HG02870 (cell line): ENCODE measurements at regions not wholly inside any gene's neighbourhood (a gene's known extent, or its start where the extent isn't known, plus 50 kb on each side); places are given as distances from the start of the nearest gene placed in this dataset.

Experiments
- ATAC-seq: cut with Tn5 transposase; IDR thresholded peaks from one replicate; pipeline ENCODE4 v1.9.1; 2021; ENCODE audit warnings: mild to moderate bottlenecking, moderate library complexity; ENCODE audit not compliant: unreplicated experiment

DNA sequence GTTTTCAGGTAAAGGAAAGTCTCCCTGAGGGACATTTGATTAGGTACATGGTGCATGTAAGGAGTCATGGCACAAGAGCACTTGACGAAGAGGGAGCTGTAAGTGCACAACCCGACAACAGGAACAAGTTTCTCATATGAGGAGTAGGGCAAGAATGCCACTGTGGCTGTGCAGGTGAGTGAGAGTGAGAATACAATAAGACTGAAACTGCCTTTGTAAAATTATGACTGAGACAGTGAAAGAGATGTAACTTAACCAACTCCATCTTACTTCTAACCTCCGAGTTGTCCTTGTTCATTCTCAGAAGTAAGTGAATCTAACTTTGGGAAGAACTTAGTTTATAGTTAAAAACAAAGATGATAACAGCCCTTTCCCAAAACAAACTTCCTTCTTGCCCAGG, 1025.8 kb upstream of the CNTNAP5 start:
- ATAC-seq, result peak; percentile 45

GRCh38 chr2:122999821-123000220, 1025.3 kb upstream of the CNTNAP5 start:
- ATAC-seq, result no peak

DNA sequence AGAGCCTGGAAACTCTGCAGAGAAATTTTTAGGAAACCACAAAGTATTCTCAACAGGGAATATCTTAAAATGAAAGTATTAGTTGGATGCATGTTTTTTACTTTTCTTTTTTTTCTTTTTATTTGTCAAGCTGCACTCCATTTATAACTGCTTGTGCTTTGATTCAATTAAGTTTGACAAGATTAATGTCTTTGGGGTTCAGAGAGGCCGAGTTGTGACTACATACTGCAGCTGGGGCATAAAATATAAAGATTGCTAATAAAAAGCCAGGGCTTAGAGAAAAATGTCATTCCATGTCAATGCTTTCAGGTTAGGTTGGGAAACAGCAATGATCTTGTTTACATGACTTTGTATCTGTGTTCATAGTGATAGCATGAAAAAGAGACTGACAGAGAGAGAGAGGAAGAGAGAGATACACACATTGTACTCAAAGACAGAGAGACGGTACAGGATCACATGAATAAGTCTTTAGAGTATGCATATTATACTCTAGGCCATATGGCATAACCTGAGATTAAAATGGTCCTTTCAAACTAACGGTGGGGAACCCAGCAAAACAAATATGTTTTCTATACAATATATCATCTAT, 1022.3 kb upstream of the CNTNAP5 start:
- ATAC-seq, result no peak

DNA sequence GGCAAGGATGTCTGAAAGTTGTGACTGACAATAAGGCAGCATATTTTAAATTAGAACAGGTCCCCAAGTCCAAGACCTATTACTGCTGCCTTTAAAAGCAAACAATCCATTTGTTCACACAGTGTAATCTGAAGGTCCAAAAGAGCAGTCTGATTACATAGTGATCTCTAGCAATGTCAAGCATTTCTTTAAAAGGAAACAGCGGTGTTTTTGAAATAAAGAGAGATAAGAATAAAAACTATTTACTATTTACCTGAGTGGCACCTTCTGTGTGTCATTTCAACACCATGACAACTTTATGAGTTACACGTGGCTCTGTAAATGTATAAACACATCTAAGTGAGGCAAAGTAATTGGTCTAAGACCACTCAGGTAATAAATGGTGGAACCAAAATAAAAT, 1009.9 kb upstream of the CNTNAP5 start:
- ATAC-seq, result no peak

GRCh38 chr2:123035541-123035940, 989.5 kb upstream of the CNTNAP5 start:
- ATAC-seq, result no peak

- ATAC-seq, result no peak
These were observed 988.8 kb upstream of the CNTNAP5 start for GRCh38 chr2:123036300-123036699.

DNA sequence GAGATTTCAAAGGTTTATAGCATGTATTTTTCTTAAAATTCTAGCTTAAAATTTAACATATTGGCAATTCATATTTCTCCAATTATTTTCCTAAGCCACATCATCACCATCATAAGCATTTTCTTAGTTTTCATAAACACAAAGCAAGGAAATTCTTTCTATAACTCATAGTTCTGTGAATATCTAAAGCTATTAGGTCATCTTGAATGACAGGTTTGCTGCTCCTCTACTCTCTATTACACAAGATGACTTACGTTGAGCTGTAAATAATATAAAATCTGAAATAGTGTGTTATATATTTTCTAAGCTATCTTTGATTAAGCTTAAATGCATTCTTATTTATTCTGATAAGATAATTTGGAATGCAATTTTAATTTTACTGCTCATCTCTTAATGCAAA, 984.6 kb upstream of the CNTNAP5 start:
- ATAC-seq, result no peak

DNA sequence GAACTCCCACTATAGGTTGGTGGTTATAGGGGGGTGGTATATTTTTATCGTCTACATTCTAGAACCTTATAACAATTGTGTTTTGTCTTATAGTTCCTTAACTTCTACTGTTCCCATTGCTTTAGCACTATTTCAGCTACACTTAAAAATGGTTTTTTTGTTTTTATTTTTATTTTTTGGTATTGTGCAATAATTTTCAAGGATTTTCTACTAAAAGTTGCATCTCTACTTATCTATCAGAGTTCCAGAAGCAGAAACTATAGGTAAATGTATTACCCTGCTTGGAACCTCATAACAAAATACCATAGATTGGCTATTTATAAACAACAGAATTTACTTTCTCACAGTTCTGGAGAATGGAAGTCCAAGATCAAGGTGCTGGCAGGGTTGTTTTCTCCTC, 981.6 kb upstream of the CNTNAP5 start:
- no peak for ATAC-seq

DNA sequence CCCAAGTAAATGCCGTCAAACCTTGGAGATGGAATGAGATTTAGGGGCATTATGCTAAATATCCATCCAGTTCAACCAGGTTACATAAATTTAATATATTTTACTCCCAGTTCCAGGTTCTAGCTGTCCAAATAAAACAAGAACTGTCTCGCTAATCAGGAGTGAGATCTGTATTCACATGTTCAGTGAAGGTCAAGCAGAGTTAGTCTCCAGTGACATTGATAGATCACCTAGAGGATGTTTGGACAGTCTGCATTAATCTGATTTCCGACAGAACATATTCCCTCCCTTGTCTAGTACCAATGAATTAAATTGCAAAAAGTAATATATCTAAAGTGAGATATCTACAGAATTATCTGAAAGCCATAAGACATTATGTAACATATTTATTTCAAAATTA, 979.4 kb upstream of the CNTNAP5 start:
- ATAC-seq, result no peak

DNA sequence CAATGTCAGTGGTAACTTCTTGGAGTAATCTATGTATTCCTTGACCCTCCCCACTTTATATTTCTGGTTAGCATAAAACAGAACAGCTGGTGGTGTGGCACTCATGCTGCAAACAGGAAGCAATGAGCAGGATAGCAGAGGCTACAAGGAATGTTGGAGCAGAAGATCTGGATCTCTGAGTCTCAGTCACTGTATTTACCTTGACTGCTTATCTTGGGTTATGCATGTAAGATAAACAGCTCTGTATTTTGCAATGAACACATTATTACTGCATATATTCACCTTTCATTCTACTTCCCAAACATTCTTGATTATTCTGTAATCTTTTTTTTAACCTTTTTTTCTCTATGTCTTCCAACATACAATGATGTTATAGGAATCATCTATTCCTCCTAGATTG, 977.9 kb upstream of the CNTNAP5 start:
- ATAC-seq, result no peak

GRCh38 chr2:123051136-123051535, 974.0 kb upstream of the CNTNAP5 start:
- no peak for ATAC-seq

GRCh38 chr2:123061534-123061933, 963.6 kb upstream of the CNTNAP5 start:
- no peak for ATAC-seq

- ATAC-seq, result no peak
These were observed 951.7 kb upstream of the CNTNAP5 start for GRCh38 chr2:123073371-123073770.

GRCh38 chr2:123073956-123074355, 951.1 kb upstream of the CNTNAP5 start:
- ATAC-seq, result no peak

DNA sequence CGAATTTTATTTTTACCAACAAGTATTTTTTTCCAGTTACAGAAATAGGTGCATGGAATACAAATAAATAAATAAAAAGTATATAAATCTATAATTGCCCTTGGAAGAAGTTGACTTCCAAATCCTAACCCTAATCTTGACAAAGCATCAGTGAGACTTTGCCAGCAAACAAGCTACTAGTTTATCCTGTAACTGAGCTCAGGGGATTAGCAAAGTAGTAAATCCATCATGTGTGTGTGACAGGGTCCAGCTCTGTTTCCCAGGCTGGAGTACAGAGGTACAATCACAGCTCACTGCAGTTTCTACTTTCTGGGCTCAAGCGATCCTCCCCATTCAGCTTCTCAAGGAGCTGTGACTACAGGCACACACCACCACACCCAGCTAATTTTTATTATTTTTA, 948.0 kb upstream of the CNTNAP5 start:
- ATAC-seq, result no peak

GRCh38 chr2:123080331-123080730, 944.8 kb upstream of the CNTNAP5 start:
- ATAC-seq, result no peak

DNA sequence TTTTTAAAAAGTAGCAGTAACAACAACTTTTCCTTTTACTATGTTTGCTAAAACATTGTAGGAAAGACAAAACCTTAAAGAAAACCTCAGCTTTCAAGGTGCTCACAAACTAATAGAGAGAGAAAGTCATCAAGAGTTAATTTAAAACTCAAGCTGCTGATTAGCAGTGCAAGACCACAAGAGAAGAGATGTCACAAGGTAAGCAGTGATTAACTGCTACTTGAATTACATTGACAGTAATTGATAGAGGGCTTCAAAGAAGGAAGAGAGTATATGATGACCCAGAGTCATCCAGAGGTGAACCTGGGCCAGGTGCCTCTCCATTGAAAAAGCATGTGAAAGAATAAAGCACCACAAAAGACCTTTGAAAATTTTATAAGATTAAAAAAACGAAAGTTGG, 939.6 kb upstream of the CNTNAP5 start:
- ATAC-seq, result no peak

DNA sequence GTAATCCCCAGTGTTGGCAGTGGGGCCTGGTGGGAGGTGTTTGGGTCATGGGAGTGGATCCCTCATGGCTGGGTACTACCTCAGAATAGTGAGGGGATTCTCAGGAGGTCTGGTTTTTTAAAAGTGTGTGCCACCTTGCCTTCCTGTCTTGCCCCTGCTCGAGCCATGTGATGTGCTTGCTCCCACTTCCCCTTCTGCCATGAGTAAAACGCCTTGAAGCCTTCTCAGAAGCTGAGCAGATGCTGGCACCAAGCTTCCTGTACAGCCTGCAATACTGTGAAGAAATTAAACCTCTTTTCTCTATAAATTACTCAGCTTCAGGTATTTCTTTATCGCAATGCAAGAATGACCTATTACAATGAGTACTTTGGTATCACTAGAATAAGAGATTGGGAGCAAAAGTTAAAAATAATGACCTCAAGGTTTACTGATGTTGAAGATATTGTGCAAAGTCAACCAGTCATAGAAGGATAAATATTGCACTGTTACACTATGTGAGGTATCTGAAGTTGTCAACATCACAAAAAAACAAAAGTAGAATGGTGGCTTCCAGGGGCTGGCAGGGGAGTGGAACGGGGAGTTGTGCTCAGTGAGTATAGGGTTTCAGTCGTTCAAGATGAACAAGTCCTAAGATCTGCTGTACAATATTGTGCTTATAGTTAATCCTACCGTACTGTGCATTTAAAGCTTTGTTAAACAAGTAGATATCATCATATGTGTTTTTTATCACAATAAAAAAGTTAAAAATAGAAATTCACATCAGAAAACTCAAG, 938.3 kb upstream of the CNTNAP5 start:
- ATAC-seq, result no peak

GRCh38 chr2:123091471-123091870, 933.6 kb upstream of the CNTNAP5 start:
- no peak for ATAC-seq

DNA sequence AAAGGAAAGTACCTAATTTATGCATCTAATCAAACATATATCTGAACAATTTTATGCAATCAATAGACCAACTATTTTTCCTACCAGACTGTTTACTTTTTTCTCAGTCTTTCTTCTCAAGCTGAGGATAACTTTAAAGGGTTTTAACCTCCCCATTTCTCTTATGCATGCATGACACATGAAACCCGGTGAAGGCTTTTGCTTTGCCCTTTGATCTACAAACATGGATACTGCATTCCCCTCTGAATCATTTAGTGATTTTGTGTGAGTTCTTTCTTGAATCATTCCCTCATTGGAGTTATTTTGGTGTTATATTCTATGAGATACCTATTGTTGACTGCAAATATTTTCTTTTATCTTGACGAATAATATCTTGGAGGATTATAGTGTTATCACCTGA, 931.9 kb upstream of the CNTNAP5 start:
- no peak for ATAC-seq

GRCh38 chr2:123095219-123095835, 929.8 kb upstream of the CNTNAP5 start:
- ATAC-seq, result no peak

DNA sequence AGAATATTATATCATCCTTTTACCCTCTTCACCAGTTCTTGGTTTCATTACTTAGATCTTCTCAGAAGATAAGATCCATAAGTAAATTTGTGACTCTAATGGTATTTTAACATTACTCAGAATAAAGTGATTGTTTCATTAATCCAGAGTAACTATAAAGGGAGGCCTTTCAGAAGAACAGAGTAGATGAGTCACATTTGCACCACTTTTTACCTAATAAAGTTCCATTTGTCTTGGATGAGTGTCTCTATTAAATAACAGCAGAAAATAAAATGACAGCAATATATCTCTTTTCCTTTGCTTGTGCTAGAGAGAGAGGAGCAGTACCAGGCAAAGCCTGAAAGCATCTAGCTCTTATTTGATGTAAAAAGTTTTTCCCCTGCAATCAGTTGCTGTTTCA, 926.5 kb upstream of the CNTNAP5 start:
- no peak for ATAC-seq
